NCI-H128 (cell line): ENCODE measurements at regions not wholly inside any gene's neighbourhood (a gene's known extent, or its start where the extent isn't known, plus 50 kb on each side); places are given as distances from the start of the nearest gene placed in this dataset.
"Not testable (repeated sequence)": the region's sequence is repeated elsewhere in the genome, so short reads cannot be mapped to it uniquely, and the experiment has no call there.

Experiments used
- DNase-seq: peaks from one replicate; lab custom pipeline; 2025; ENCODE audit not compliant: unreplicated experiment; lab: John Stamatoyannopoulos, UW

DNA sequence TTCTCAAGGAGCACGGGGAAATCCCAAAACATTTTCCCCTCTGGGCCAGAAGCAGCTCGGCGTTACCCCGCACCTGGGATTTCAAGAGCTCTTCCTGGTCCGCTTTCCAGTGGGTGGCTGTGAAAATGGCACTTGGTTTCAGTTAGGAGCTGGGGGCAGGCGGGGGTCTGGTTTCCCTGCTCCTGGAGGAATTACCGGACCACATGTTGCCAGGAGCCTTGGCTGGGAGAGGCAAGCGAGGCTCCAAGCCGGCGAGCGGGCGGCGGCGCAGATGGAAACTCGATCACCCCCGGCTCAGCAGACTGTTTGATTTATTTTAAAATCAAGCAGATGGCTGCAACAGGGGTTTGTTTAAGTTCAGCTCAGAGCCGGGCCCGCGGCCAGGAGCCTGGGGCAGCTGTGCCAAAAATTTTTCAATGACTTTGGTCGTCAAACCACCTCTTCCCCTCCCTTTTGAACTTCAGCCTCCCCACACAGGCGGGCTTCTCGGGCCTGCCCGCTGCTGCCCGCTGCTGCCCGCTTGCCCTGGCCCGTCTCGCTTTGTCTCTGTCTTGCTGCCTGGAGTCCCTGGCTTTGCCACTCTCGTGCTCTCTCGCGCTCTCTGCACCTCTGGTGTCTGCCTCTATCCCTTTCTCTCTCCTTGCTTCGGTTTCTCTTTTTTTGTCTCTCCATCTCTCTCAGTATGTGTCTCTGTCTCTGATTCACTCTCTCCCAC lies 108.0 kb upstream of the CIBAR2 start:
- DNase-seq, result peak; percentile 76

DNA sequence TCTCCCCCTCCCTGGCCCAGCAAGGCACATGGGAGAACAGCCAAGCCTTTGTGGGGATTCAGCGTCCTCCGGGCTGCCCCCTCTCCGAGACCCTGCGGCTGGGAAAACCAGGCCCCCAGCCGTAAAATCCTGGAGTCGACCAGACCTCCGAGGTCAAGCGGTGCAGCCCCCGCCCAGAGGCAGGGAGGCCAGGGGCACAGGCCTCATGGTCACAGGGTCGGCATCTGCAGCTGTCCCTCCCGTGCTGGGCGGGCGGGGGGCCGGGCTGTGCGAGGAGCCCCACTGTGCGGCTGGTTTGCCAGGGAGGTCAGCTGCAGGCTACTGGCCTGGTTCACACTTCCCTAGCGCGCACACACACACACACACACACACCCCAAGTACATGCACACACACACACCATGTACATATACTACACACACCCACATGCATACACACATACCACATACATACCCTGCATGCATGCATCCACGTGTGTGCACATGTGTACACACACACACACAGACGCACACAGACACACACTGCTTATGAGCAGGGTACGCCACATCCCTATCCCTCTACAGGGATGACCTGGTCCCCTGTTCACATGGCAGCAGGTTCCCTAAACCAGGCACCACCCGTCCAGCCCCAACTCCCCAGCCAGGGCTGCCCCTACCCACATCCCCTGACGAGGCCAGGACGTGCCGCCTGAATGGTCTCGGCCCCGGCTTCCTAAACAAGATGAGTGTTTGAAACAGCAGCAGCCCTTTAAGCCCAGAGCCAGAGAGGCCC lies 108.9 kb upstream of the CIBAR2 start:
- no peak for DNase-seq

DNA sequence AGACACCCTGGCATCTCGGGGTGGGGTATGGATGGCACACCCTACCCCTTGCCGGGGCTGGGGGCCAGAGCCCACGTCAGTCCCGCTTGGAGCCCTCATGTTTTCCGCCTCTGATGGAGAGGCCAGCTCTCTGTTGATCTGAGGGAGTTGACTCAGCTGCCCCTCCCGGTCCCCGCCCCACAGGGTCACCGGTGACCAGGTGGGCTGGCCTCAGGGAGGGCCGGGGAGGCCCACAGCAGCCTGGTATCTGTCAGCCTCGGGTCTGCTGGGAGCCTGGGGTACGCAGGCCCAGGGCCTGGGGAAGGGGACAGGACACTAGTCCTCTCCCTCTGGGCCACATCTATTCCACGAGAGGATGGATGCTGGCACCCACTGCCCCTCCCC lies 109.5 kb upstream of the CIBAR2 start:
- no peak for DNase-seq

DNA sequence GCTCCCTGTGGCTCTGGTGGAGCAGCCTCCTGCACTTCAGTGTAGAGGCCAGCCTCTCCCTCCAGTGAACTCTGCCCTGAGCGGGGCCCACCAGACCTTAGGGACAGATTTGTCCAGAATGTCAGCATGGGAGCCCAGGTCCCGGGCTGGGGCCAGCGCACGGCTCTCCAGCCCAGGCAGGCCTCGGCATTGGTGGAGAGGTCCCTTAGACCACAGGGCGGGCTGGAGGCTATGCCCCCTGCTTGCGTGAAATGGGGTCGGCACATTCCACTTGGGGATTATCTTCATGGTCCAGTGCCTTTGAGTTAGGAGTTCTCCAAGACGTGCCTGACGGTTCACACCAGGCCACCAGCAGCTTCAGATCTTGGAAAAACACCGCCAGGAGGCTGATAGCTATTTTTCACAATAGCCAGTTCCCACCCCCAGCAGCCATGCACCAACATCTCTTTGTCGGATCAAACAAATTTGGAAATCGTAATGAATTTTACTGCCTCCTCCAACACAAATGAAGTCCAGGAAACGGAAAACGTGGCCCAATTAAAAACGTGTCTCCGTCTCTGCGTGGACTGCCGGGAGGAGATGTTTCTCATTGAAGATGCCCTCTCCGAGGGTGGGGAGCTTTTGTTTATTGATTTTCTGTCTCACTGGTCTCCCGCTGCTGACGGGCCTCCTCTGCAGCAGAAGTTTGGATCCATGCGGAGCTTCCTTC lies 110.0 kb upstream of the CIBAR2 start:
- DNase-seq, result no peak

DNA sequence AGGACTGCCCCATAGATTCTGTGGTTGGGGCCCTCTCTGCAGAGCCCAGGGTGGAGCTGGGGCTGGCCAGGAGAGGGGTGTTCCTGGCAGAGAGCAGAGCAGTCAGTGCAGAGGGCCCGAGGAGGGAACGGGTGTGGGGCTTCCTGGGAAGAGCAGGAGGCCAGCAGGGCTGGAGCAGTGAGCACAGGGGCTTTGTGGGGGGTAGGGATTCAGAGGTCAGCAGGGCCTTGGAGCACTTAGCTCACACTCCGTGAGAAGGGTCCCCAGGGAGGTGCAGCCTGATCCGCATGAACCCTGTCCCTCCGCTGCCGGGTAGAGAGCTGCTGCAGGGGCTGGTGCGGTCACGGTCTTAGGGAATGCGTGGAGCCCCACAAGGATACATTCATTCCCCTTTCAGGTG lies 113.0 kb upstream of the CIBAR2 start:
- no peak for DNase-seq

DNA sequence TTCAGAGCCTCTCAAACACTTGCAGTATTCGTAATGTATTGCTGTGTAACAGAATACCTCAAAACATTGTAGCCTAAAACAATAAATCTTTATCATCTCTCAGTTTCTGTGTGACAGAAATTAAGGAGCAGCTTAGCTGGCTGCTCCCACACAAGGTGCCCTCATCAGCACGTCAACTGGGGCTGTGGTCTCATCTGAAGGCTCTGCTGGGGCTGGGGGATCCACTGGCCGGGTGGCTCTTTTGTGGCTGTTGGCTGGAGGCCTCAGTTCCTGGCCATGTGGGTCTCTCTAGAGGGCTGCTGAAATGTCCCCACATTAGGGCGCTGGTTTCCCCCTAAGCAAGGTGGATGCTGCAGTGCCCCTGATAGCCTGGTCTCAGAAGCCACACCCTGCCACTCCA lies 113.4 kb upstream of the CIBAR2 start:
- no peak for DNase-seq

DNA sequence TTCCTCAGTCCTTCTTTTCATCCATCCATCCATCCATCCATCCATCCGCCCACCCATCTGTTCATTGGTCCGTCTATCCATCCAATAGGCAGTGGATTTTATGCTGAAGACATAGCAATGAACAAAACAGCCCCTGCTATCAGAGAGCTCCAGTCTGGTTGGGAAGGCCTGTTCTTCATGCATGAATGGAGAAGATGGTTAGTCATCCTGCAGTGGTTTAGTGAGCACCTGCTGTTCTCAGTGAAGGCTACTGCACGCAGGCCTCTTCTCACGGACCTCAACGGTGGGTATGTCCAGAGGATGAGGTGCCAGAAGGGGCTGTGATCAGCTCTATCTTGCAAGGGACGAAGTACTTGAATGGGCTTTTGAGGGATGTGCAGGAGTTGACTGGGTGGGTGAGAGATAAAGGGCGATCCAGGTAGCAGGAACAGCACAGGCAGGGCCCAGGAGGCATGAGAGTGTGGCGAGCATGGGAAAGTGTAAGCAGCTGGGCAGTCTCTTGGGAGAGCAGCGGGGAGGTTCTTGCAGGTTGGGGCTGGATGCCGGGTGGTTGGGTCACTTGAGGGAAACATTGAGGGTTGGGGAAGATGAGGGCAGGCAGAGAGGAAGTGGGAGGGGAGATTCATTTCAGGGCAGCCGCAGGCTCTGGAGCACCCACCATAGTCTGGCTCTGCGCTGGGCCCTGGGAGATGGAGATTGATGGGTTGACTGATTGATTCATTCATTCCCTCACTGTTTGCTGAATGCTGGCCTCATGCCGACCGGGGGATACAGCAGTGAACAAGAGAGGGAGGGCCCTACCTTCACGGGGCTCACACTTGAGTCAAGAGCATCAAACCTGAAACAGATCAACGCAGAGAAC lies 115.0 kb upstream of the CIBAR2 start:
- DNase-seq, result no peak

DNA sequence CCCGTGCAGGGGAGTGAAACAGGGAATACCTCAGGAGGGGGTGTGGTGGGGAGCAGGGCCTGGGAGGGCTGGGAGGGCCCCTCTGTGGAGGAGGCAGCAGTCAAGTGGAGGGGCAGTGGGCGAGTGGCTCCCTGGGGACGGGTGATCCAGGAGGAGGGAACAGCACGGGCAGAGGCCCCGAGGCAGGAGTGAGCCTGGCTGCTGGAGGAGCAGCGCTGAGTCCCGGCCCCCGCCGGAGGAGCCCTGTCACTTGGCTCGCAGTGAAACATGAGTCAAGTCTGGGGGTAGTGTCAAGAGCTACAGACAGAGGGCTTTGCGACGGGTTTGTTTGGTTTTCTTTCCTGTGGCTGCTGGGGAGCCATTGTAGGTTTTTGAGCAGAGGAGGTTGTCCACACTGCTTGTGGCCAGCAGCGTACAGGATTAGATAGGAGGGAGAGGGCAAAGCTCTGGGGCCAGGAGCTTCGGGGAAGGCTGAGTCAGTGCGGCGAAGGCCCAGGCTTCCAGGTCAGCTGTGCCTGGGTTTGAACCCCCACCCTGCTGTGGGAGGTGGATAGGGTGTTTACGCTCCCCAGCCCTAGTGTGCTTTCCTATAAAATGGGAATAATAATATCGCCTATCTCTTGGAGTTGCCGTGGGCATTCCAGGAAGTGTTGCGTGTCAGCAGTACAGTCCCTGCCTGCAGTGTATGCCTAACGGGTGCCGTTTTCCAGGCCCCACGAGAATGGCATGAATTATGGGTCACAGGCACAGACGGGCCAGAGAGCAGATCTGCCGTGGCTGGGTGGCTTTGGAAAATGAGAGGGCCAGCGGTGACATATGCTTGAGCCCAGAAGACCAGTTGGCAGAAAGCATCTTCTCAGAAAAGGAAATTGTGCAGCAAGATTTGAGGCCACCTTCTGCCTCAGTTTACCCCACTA lies 115.9 kb upstream of the CIBAR2 start:
- DNase-seq, result no peak

DNA sequence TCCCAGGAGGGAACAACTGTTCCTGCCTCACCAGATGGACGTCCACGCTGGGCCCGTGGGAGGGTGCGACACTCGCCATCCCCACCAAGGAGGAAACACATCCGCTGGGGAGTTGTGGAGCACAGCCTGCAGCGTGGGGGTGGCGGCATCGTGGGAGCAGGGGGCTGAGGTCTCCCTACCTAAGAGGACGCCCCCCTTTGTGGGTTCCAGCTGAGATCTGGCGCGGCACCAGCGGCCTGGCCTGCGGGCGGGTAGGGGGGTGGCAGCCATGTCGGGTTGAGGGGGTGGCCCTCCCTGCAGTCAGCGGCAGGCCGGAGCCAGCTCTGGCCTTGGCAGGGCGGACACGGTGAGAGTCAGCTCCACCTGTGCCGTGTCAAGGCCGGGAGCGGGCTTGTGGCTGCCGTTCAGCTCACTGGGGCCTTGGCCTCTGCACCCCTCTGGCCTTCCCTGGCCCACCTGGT lies 116.7 kb upstream of the CIBAR2 start:
- no peak for DNase-seq

DNA sequence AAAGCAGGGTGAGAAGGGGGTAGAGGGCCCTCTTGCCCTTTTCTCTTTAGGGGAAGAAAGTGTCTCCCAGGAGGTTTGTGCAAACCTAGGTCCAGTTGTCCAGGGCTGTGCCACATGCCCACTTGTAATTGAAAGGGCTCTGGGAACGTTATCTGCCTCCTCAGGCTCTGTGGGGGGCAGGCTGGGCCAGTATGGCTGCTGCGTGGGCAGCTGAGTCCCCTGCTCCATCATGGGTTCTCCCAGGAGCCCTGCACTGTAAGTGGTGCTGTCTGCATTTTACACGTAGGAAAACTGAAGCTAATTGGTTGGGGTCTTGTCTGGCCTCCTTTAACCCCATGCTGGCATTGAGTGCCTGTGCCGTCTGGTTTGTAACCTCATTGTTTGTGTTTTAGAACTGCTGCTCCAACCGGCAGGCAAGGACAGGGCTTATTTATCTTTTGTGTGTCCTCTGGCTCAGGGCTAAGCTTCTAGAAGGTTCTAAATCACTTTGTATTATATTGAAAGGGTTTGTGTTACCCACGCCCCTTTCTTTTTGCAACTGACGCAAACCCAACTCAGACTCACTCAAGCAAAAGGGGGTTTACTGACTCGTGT lies 117.7 kb upstream of the CIBAR2 start:
- DNase-seq, result no peak

DNA sequence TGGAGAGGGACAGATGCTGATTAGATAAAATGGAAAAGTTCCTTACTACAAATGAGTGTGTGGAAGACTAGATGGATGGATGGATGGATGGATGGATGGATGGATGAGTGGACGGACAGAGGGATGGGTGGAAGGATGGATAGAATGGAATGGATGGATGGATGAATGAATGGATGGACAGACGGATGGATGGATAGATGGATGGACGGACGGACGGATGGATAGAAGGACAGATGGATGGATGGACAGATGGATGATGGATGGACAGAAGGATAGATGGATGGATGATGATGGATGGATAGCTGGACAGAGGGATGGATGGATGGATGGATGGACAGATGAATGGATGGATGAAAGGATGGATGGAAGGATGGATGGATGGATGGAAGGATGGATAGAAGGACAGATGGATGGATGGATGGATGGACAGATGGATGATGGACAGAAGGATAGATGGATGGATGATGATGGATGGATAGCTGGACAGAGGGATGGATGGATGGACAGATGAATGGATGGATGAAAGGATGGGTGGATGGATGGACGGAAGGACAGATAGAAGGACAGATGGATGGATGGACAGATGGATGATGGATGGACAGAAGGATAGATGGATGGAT lies 118.6 kb upstream of the CIBAR2 start:
- DNase-seq, result not testable (repeated sequence)

DNA sequence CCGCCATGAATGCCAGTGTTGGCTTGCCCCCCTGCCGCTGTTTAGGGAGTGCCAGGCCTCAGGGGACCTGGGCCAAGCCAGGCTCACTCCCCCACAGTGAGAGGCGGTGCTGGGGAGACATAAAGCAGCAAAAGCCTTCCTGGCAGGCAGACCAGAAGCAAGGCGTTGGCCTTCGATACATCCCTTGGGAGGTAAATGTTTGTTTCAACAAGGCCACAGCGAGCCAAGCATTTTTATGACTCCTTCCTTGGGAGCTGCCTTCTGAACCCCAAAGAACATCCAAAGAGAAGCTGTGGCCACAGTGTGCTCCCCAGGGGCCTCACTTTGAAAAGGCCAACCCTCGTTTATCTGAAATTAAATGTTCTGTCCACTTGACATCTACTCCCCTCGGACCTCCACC lies 119.7 kb upstream of the CIBAR2 start:
- DNase-seq, result no peak

DNA sequence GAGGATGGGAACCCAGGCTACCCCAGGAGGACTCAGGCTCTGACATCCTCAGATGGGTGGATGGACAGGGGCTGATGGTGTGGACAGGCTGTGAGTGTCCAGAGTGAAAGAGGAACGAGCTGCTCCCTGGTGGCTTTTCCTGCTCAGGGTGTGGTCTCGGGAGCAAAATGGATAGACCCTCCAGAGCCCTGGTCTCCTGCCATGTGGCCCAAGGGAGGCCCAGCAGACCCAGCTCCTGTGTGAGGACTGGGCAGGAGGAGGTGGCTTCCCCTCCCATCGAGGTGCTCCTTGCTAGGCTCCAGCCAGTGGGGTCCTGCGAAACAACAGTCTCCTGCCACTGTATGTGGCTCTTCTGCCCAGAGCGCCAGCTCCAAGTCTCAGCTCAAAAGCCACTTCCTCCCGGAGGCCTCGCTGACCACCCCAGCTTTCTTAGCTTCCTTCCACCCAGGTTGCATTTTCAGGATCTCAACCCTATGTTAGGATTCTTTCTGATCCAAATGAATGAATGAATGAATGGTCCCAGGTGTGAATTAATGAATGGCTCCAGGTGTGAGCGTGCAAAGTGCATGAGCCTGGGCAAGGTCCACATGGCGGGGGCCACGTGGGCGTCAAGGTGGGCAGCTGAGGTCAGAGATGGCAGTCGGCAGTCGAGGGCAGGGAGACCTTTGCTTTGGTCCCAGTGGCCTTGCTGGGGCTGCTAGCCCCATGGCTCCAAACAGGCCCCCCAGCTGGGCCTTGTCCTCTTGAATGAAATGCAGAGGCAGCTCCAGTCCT lies 120.3 kb upstream of the CIBAR2 start:
- DNase-seq, result no peak

DNA sequence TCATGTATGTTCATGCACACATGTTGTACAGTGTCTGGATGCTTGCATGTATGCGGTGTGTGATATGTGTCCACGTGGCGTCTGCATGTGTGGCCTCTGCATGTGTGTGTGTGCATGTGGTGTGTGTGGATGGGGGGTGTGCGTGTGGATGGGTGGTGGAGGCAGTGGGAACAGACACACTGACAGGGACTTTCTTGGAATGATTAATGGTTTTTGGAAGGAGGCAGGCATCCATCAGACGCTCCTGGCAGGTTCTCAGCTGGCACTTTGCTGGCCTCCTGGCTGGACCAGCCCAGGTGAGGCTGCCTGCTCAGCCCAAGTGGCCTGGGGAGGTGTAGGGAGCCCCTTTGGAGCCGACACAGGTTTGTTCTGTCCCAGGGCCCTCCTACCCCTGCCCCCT lies 121.2 kb upstream of the CIBAR2 start:
- no peak for DNase-seq

DNA sequence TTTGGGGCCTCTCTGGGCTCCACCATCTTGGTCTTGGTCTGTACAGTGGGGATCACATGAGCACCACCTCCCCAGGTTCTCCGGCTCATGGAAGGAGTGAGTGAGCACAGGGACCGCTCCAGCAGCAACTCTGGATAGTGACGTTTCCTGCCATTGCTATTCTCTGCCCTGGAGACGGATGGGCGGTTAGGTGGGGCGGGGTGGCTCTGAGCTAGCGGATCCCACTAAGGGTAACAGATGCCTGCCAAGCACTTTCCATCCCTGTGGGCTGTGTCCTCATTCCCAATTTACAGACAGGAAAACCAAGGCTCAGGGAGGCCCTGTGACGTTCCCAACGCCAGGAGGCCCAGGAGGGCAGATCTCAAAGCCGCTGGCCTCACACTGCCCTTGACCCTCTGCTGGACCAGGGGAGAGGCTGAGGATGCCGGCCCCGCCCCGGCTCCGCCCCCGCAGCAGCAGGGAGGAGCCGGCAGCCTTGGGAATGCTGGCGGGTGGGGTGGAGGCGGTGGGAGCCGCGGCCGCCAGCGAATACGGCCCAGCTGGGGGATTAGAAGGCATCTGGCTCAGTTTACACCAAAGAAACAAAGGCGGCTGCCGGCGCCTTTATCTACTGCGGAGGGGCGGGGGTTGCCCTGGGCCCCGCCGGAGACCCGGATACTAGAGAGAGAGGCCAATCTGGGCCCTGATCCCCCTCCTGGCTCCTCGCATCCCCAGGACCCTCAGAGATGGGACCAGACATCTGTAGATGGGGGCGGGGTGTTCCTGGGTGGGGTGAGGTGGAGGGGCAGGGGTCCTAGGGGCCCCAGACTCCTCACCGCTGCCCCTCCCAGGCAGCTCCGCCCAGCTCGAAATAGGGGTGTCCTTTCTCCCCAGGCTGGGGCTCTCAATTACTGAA lies 122.3 kb upstream of the CIBAR2 start:
- no peak for DNase-seq

DNA sequence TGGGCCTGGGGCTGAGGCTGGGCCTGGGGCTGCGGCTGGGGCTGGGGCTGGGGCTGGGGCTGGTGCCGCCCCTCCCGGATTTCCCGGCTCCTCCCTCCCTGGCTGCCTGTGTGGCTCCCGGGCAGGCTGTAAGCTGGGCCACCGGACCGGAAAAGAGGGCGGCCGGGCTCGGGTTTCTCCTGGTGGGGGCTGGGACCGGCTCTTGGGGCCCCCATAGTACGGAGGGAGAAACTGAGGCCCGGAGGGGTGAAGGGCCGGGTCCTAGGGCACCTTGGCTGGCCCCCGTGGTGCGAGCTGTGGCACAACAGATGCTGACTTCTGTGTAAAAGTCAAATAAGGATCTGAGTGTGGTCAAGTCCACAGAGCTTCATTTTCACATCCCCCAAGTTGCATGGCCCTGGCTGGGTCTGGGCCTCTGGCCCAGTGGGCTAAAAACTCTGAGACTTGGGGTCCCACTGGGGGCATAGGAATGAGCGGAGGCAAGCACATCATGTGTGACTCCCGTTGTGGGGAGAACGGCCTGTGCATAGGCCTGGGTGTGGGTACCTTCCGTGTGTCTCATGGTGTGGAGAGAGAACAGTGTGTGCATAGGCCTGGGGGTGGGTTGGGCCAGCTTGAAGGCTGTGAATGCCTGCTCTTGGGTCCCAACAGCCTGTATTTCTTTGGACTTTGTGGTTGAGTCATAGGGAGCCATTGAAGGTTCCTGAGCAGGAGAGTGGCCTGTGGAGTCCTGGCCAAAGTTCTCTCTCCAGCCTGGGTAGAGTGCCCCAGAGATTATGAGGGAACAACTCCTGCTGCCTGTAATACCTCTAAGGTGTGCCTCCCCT lies 123.9 kb upstream of the CIBAR2 start:
- no peak for DNase-seq

DNA sequence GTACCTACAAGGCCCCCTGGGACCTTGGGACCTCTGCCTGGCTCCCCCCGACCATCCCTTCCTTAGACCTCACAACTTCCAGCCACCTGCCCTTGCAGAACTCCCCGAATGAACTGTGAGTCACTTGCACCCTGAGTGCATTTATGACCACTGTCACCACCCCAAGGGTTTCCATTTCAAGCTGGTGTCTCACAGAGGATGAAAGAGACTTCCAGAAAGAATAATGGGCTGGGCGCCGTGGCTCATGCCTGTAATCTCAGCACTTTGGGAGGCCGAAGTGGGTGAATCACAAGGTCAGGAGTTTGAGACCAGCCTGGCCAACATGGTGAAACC lies 124.5 kb upstream of the CIBAR2 start:
- DNase-seq, result no peak
